CD4-positive, alpha-beta T cell treated with Interleukin-15 for 1 hour (primary cell): ENCODE measurements at regions not wholly inside any gene's neighbourhood (a gene's known extent, or its start where the extent isn't known, plus 50 kb on each side); places are given as distances from the start of the nearest gene placed in this dataset.

Experiments
- DNase-seq: peaks from one replicate; pipeline ENCODE4 v3.0.0-alpha.2; 2020

GRCh38 chr13:22198001-22198400 lies 527.1 kb downstream of the FGF9 start:
- DNase-seq = no peak

GRCh38 chr13:22198641-22199217 lies 527.9 kb downstream of the FGF9 start:
- no peak for DNase-seq

GRCh38 chr13:22200440-22200839 lies 529.6 kb downstream of the FGF9 start:
- no peak for DNase-seq

- DNase-seq = no peak
These were observed 530.6 kb downstream of the FGF9 start for GRCh38 chr13:22201375-22201925.

GRCh38 chr13:22210134-22210930 lies 539.5 kb downstream of the FGF9 start:
- no peak for DNase-seq

- DNase-seq = no peak
These were observed 541.0 kb downstream of the FGF9 start for GRCh38 chr13:22211876-22212275.

- no peak for DNase-seq
These were observed 541.7 kb downstream of the FGF9 start for GRCh38 chr13:22212576-22212975.

GRCh38 chr13:22214184-22214583 lies 543.3 kb downstream of the FGF9 start:
- DNase-seq = no peak

- no peak for DNase-seq
These were observed 547.9 kb downstream of the FGF9 start for GRCh38 chr13:22218797-22219196.

GRCh38 chr13:22219709-22220108 lies 548.8 kb downstream of the FGF9 start:
- DNase-seq = no peak

GRCh38 chr13:22220151-22221135 lies 549.6 kb downstream of the FGF9 start:
- DNase-seq = no peak

- no peak for DNase-seq
These were observed 552.5 kb downstream of the FGF9 start for GRCh38 chr13:22223411-22223810.

GRCh38 chr13:22226086-22226485 lies 555.2 kb downstream of the FGF9 start:
- no peak for DNase-seq

- no peak for DNase-seq
These were observed 557.0 kb downstream of the FGF9 start for GRCh38 chr13:22227895-22228294.

GRCh38 chr13:22229916-22230315 lies 559.0 kb downstream of the FGF9 start:
- DNase-seq = no peak

GRCh38 chr13:22232186-22232585 lies 561.3 kb downstream of the FGF9 start:
- no peak for DNase-seq

GRCh38 chr13:22235285-22235949 lies 564.5 kb downstream of the FGF9 start:
- no peak for DNase-seq

- no peak for DNase-seq
These were observed 565.0 kb downstream of the FGF9 start for GRCh38 chr13:22235950-22236290.

- DNase-seq = no peak
These were observed 567.4 kb downstream of the FGF9 start for GRCh38 chr13:22238269-22238668.

- no peak for DNase-seq
These were observed 569.8 kb downstream of the FGF9 start for GRCh38 chr13:22240716-22241115.

GRCh38 chr13:22243469-22244163 lies 572.7 kb downstream of the FGF9 start:
- no peak for DNase-seq

GRCh38 chr13:22252281-22252830 lies 581.5 kb downstream of the FGF9 start:
- DNase-seq = no peak
